HCT116 (cell line): ENCODE measurements at regions not wholly inside any gene's neighbourhood (a gene's known extent, or its start where the extent isn't known, plus 50 kb on each side); places are given as distances from the start of the nearest gene placed in this dataset.

Source experiments
- POLR2A ChIP-seq: IDR thresholded peaks from 2 replicates; pipeline ENCODE4 v1.7.0; 2011; ENCODE audit warnings: borderline replicate concordance; ENCODE audit not compliant: insufficient read depth, insufficient read length; ENCODE audit errors: extremely low read depth
- REST ChIP-seq: IDR thresholded peaks from 2 replicates; pipeline ENCODE4 v1.6.1; 2012; ENCODE audit warnings: low read depth
- YY1 ChIP-seq: IDR thresholded peaks from 2 replicates; pipeline ENCODE4 v1.6.1; 2011; ENCODE audit warnings: low read length, low read depth, moderate library complexity, mild to moderate bottlenecking; ENCODE audit not compliant: insufficient replicate concordance; ENCODE audit errors: extremely low read depth

GRCh38 chr3:109809513-109809912, 472.2 kb upstream of the DPPA4 start:
- no peak for TF ChIP-seq REST
- TF ChIP-seq YY1 = no peak
- no peak for TF ChIP-seq POLR2A
